GM19035 (cell line): ENCODE measurements at regions not wholly inside any gene's neighbourhood (a gene's known extent, or its start where the extent isn't known, plus 50 kb on each side); places are given as distances from the start of the nearest gene placed in this dataset.

Experiments used
- ATAC-seq: cut with Tn5 transposase; IDR thresholded peaks from one replicate; pipeline ENCODE4 v1.9.1; 2021; ENCODE audit not compliant: unreplicated experiment

DNA sequence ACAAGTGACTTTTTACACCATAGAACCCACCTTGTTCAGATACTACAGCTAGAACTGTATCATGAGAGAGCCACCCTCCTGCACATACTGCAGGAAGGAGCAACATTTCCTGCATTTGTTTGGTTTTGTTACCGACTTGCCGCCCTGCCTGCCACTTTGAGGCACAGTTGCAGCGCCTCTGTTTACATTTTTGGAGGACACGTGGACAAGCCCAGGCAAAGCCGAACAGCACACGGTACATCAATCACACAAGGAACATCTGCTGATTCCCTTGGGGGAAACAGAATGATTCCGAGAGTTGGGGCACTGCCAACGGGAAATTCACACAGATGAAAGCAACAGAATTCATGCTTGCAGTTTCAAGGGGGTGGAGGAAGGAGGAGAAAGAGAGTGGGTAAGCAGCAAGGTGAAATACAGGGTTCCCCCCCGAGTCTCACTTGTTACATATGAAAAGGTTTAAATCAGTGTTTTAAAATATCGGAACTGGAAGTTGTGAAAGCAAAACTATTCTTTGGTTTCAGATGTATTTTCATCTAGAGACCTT lies 110.7 kb downstream of the BTG1 start:
- peak; percentile 83 for ATAC-seq

DNA sequence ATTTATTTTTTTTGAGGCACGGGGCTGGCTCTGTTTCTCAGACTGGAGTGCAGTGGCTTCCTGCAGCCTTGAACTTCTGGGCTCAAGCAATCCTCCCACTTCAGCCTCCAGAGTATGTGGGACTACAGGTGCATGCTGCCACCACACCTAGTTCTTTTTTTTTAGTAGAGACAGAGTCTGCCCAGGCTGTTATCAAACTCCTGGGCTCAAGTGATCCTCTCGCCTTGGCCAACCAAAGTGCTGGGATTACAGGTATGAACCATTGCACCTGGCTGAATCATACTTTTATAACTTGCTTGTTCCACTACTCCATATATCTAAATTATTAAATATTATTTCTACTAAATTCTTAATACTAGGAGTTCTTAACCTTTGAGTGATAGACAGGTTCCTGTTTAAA lies 111.6 kb downstream of the BTG1 start:
- no peak for ATAC-seq

DNA sequence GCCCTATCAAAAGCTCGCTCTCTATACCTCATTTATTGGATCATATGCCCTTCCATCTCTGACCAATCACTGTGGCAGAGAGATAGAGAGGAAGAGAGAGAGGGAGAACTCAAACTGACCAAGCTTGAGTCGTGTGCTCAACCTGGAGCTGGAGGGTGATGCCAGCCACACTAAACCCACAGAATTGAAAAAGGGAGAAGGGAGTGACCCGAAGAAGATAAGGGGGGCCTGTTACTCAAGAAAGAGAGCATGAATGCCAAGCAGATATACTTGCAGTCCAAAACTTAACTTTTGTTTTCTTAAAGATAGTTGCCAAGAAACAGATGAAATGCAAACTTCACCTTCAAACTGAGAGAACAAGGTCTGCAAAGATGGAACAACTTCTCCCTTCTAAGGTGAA lies 112.7 kb downstream of the BTG1 start:
- ATAC-seq: no peak

DNA sequence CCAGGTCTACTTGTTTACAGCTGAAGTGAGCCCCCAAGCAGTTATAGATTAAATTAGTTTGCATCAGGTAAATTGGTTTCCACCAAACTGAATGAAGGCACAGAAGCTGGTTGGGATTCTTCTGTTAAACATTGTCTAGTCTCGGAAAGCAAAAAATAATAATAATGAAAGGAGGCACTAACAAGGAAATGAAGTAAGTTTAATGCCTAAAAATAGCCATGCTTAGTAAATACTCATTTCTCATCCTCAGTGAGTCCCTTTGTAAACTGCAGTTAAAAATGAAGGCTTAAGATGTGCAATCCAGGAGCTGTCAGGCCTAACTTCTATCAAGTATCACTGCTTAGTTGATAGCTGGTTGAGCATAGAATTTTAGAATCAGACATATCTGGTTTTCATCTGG lies 113.5 kb downstream of the BTG1 start:
- ATAC-seq: no peak

DNA sequence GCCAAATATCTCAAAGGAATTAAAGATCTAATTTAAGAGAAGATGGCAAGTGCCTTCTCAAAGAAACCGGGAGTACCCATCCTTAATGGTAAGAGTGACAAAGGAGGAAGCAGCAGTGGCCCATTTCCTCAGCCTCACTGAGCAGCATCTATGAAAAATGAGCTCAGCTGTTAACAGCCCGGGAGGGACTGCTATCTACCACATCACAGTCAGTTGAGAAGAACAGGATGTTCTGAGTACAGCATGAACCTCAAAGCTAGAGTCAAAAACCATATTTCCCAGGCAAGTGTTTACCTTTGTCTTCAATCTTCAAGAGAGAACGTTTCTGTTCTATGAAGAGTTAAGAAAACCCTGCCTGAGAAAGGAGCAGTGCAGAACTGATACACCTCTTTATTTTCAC lies 115.0 kb downstream of the BTG1 start:
- ATAC-seq: peak; percentile 54

DNA sequence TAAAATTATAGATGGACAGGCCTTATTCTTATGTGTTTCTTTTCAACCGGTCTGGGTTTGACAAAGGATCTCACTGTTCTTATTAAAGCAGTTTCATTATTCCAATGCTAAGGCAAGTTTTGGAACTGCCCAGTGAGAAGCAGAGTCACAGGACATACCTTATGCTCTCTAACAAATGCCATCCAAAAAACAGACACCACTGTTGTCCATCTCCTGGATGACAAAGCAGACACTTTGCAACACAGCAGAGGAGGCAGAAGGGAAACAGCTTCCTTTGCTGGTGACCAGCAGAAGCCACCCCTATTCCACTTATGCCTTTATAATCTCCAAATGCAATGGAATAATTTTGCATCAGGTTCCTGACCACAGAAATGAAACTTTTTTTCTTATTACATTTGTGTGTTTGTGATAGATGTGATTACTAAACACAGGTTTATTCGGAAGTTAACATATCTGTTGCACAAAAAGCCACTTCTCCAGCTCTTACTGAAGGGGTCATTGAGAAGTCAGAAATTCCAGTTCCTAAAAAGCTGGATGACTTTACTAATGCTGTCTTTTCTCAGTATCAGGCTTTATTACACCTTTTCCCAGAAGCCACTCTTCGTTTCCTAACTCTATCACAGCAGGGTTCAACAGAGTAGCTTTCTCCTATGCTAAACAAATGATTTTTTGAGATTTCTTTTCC lies 115.6 kb downstream of the BTG1 start:
- ATAC-seq: no peak

DNA sequence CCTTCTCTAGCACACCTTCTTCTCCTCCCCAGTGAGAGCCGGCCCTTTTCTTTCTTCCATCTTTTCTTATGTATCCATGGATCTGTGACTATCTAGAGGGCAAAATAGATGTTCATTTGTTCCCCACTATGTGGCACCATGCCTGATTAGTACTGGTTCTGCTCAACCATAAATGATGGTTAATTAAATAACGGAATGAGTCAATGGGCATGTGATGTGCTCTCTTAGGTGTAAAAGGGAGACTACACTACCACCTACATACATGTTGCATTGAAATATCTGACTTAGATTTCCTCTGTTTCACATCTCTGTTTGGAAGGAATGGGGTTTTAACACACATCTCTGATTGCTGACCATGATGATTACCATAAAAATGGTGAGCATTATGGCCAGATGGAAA lies 116.5 kb downstream of the BTG1 start:
- no peak for ATAC-seq

DNA sequence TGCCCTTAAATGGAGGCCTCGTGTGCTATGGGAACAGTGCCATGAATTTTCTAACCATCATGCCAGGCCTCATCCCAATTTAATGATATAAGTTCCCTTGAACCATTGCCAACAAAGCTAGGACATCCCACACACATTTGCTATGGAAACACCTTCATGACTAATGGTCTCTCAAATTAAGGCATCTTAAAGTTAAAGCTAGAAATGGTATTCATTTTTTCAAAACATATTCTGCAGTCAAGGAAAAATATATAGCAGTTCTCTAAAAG lies 117.3 kb downstream of the BTG1 start:
- ATAC-seq: no peak

DNA sequence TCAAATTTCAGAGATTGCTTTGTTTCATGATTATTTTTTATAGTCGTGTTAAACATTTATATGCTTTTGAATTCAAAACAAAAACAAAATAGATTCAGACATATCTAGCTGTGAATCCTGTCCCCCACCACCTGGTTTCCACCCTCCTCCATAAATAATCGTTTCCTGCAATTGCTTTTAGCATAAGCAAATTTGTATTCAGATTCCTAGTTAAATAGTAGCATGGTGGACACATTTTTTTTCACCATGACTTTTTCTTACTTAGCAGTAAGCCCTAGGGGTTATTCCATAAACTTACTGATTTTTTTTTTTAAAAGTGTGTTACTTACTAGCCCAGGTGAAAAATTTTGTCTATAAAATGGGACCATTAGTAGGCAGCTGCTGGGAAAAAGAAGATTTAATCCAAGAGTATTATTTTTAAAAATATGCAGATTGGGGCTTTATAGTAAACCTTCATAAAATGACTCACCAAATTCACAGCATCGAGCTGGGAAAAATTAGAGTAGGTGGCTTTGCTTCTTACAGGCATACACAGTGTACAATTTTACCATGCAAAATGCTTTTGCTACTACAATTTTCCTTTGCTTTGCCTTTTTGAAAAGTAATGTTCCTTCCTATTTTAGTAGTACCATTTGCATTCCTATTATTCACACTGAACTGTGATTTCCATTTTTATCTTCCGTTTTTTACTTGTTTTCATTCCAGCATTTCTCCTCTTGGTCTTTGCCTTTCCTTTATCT lies 117.8 kb downstream of the BTG1 start:
- no peak for ATAC-seq

DNA sequence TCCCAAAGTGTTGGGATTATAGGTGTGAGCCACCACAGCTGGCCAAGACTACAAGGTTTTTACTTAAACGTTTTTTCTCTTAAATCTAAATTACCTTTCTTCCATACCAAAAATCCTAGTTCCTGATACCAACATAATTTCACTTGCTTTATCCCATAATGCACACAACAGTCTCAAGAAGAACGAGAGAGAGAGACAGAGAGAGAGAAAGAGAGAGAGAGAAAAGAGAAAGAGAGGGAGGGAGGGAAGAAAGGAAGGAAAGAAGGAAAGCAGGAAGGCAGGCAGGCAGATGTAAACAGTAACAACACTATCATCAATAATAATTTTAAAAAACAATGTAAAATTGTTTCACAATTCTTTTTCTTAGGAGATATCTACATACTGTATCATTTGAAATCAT lies 118.4 kb downstream of the BTG1 start:
- no peak for ATAC-seq

DNA sequence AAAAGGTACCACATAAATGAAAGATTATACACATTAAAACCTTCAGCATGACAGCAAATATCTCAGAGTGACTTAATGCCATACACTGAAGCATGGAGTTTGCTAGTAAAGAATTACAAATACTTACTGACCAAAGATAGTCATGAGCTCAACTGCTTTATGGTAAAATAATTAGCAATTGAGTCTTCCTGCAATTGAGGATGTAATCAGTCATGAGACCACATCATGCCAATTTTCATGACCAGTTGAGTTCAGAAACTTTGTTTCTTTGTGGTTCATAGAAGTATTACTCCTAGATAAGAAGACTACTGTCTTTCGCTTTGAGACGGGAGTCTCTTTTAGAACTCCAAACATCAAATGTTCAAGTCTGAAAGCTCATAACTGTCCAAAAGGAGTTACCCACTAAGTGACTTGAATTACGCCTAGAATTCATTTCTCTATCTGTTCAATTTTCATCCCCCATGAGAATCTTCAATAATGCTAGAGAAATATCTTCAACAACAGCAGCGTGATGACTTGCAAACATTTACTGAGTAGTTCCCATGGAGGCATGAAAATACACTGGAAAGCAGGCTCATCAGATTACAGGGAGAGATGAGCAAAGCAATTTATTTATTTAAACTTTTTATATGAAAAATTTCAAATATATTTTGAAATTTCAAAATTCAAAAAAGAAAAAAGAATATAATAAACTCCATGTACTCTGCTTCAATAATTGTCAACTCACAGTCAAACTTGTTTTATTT lies 120.0 kb downstream of the BTG1 start:
- no peak for ATAC-seq

DNA sequence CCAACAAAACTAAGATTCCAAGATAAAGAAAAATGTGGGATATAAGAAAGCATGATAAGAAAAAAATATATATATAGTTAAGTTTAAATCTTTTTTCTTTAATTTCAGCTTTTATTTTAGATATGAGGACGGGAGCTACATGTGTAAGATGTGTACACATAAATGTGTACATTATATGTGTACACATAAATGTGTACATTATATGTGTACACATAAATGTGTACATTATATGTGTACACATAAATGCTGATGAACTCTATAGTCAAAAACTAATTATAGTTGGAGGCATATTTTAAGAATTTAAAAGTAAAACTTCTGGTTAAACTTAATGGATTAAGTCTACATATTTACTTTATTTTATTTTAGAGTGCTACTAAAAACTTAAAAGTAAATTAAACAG lies 123.6 kb downstream of the BTG1 start:
- ATAC-seq: no peak

DNA sequence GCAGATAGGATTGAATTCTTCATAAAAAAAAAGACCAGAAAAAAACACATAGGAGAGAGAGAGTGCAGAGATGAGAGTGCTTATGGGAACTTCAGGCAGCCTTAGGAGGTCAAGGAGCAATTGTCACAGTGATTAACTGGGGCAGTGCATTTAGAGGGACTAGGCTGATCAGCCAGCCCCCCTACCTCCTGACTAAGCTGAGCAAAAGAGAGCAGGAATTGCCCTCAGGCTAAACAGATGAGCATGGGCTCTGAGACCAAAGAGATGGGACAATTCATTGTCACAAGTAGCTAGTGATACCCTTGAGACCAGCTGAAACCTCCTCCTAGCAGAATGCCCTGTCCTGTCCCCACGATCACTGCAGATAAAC lies 124.0 kb downstream of the BTG1 start:
- ATAC-seq: no peak

DNA sequence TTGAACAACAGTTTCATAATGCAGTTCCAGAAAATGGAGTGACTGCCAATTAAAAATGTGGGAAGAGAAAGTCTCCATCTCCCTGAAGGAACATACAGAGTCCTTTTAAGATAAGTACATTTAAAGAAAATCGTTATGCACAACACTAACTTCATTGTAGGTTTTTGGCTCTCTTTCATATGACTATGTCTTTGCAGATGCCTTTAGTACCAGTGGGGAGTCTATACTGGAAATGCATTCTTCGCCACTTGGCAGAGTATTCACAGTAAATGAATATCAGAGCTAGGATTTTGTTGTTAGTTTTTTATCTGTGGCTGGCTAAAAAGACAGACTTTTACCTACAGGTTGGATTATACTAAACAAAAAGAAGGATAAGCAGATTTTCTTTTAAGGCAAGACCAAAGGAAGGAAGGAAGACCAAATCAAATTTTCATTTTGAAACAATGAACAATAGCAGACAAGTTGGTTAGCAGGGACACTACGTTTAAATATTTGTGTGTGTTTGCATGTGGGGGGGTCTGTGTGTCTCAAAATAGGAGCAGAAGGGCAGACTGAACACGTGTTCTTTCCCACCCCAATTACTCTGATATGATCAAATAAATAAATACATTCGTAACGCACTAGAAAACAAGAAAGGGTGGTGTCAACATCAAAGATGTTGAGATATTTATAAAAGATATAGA lies 124.5 kb downstream of the BTG1 start:
- ATAC-seq: no peak

DNA sequence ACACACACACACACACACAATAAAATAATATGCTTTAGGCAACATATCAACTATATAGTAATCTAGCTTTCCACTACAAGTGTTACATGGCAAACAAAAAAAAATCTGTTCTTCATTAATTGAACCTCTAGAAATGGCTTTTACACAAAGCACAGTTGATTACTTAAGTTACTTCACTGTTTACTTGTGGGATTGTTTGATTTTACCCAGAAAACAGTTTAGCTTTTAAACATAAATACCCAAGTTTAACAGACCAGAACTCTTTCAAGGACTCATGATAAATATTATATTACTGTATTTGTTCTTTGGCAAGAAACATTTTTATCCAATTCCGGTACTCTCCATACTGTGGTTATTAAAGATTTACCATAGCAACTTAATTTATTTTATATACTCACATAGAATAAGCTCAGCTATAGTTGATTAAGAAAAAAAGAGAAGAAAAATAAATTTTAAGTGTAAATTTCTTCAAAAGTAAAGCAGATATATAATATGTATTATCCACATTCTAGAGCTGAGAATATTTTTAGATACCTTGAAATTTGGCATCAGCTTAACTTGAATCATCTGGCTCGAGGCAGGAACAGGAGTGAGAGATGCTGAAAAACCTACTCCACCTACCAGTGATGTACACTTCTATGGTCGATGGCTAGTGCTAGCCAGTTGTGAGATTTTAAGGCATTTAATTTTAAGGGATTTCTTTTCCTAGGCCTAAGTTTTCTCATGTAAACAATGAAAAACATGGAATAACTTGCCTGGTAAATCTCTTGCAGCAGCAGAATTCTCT lies 126.0 kb downstream of the BTG1 start:
- no peak for ATAC-seq

DNA sequence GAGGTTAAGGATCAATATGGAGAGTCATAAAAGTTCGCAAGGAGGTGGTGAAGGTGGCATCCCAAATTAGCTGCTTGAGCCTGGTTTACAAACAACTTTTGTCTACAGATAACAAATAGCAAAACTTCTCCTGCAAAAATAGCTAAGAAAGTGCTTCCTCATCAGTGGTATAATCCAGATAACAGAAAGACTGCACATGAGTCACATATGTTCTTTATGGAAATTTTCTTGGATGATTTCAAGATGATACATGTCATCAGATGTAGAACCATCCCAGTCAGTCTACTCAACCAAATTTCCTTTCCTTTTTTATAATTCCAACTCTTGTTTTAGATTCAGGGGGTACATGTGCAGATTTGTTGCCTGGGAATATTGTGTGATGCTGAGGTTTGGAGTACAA lies 133.0 kb downstream of the BTG1 start:
- ATAC-seq: no peak

DNA sequence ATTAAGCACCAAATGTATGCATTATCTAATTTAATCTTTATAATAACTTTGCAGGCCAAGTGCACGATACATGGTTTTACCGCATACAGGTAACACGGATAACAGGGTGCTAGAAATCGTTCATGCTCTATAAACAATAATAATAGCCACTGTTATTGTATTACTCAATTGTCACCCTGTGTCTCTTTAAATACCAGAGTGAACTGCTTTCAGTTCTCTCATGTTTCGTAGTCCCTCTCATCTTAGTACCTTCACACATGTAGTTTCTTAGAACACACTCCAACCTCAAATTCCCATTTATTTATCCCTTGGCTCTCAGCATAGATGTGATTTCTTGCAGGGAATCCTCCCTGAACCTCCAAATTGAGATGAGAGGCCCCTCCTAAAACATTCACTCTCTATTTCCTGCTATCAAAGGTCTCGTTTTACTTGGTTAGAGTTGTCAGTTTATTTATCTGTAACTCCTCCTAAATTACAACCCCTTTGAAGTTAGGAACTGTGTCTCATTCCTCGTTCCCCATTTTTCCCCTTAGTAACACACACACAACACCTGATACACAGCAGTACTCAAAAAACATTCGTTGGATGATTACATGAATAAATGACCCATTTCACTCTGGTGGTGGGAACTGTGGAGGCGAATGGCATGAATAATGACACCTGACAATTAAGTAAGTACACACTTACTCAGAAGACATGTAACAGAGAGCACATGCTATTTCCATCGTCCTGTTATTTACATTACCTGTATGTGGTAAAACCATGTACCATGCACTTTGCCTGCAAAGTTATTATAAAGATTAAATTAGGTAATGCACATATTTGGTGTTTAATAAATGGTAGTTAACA lies 134.6 kb downstream of the BTG1 start:
- ATAC-seq: no peak

DNA sequence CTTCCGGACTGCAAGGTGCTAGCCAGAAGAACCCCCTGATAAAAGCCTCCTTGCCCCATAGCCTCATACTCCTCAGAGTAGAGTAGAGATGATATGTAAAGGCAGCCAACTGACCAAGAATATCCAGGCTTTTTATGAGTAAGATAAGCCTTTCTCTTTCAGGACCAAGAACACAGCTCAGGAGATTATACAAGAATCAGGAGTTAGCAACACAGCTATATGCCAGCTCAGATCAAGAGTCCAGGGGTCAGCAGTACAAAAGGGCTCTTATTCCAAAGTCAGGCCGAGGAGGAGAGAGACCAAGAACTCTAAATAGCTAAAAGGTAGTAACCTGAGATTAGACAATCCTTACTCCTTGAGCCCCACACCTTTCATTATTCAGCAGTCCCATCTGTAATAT lies 135.3 kb downstream of the BTG1 start:
- no peak for ATAC-seq

DNA sequence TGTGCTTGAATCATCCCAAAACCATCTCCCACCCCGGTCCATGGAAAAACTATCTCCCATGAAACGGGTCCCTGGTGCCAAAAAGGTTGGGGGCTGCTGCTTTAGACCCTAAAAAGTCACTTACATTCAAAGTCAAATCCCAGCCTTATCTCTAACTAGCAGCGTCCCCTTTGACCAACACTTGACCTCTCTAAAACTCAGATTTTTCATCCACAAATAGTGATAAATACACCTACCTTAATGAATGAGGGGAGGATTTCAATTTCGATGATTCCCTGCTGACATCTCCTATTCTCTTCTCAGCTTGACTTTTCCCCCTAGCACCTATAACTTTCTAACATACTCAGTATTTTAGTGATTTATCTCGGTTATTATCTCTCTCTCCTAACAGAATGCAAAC lies 137.3 kb downstream of the BTG1 start:
- ATAC-seq: no peak

DNA sequence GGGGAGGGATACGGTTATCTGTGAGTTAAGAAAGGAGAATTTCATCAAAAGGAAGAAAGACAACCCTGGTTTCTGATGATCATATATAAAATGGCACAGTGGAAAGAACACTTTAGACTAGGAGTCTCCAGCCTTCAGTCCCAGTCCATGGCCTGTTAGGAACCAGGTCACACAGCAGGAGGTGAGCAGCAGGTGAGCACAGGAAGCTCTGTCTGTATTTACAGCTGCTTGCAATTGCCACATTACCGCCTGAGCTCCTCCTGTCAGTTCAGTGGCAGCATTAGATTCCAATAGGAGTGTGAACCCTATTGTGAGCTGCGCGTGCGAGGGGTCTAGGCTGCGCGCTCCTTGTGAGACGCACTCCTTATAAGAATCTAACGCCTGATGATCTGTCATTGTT lies 137.9 kb downstream of the BTG1 start:
- ATAC-seq: no peak
